ENCODE measurements at regions not wholly inside any gene's neighbourhood (a gene's known extent, or its start where the extent isn't known, plus 50 kb on each side); places are given as distances from the start of the nearest gene placed in this dataset.

- no peak overlapping the region for H2BK15ac ChIP-seq (replicated peaks; ENCODE audit: low read depth)
- no peaks in the 10 kb centered on the region for H3K79me2 ChIP-seq (ENCODE audit: control insufficient read depth, insufficient read depth, low read length)
- H3K36me3 ChIP-seq (ENCODE audit: control insufficient read depth, insufficient read depth, low read length), result no peaks in the 10 kb centered on the region
- no peak overlapping the region for H2BK120ac ChIP-seq (ENCODE audit: low read depth, low read length)
- H3K27me3 ChIP-seq (ENCODE audit: insufficient read depth, low read length, poor library complexity), result no peaks in the 10 kb centered on the region
- H3K23ac ChIP-seq (ENCODE audit: low read length), result no peak overlapping the region
- no peak overlapping the region for H2BK5ac ChIP-seq (ENCODE audit: low read length)
- H3K79me1 ChIP-seq (ENCODE audit: low read length), result no peaks in the 10 kb centered on the region
- no peak overlapping the region for H3K9ac ChIP-seq (ENCODE audit: low read length)
- no peak for DNase-seq
- H3K27ac ChIP-seq (ENCODE audit: low read depth, low read length), result no peak overlapping the region
- no peak overlapping the region for H4K8ac ChIP-seq (ENCODE audit: low read depth, low read length)
- no peak overlapping the region for H4K5ac ChIP-seq (ENCODE audit: low read length)
- no peak overlapping the region for H3K4ac ChIP-seq (ENCODE audit: low read depth, low read length)
- H3K4me1 ChIP-seq (ENCODE audit: control insufficient read depth, low read depth, low read length), result no peaks in the 10 kb centered on the region
- no peak overlapping the region for H3K18ac ChIP-seq (ENCODE audit: low read length)
- H3K4me2 ChIP-seq (ENCODE audit: low read length), result no peak overlapping the region
- H2AK5ac ChIP-seq (ENCODE audit: low read length), result no peak overlapping the region
- no peak overlapping the region for H3K4me3 ChIP-seq (ENCODE audit: low read length)
- no peak overlapping the region for H3K56ac ChIP-seq (ENCODE audit: low read length)
Observed at GRCh38 chr3:154967090-154967489, 113.0 kb upstream of the MME start.

- Histone ChIP-seq H3K79me2 (ENCODE audit: control insufficient read depth, insufficient read depth, low read length) (no peaks in the 10 kb centered on the region), H3K27me3 (ENCODE audit: insufficient read depth, low read length, poor library complexity) (no peaks in the 10 kb centered on the region), H2BK5ac (ENCODE audit: low read length) (no peak overlapping the region), H2BK120ac (ENCODE audit: low read depth, low read length) (no peak overlapping the region), H3K4me1 (ENCODE audit: control insufficient read depth, low read depth, low read length) (no peaks in the 10 kb centered on the region), H3K23ac (ENCODE audit: low read length) (no peak overlapping the region), H2BK15ac (replicated peaks; ENCODE audit: low read depth) (no peak overlapping the region), H4K8ac (ENCODE audit: low read depth, low read length) (no peak overlapping the region), H3K18ac (ENCODE audit: low read length) (no peak overlapping the region), H3K27ac (ENCODE audit: low read depth, low read length) (no peak overlapping the region), H4K5ac (ENCODE audit: low read length) (no peak overlapping the region), H3K56ac (ENCODE audit: low read length) (no peak overlapping the region), H3K4me3 (ENCODE audit: low read length) (no peak overlapping the region), H3K36me3 (ENCODE audit: control insufficient read depth, insufficient read depth, low read length) (no peaks in the 10 kb centered on the region), H3K9ac (ENCODE audit: low read length) (no peak overlapping the region), H3K79me1 (ENCODE audit: low read length) (no peaks in the 10 kb centered on the region), H3K4ac (ENCODE audit: low read depth, low read length) (no peak overlapping the region), H3K4me2 (ENCODE audit: low read length) (no peak overlapping the region), H2AK5ac (ENCODE audit: low read length) (no peak overlapping the region)
- no CpG with 5 or more reads among the region's 1 CpG for WGBS (ENCODE audit: extremely low coverage, insufficient coverage, low lambda C conversion rate)
- DNase-seq, result no peak
Observed at GRCh38 chr3:154956815-154957214, 123.3 kb upstream of the MME start.

GRCh38 chr3:154955907-154956533 is 124.1 kb upstream of the MME start:
- no peak for DNase-seq

GRCh38 chr3:154954757-154955156 is 125.4 kb upstream of the MME start:
- Histone ChIP-seq H3K27me3 (ENCODE audit: insufficient read depth, low read length, poor library complexity) (no peaks in the 10 kb centered on the region), H3K4me2 (ENCODE audit: low read length) (no peak overlapping the region), H3K23ac (ENCODE audit: low read length) (no peak overlapping the region), H3K27ac (ENCODE audit: low read depth, low read length) (no peak overlapping the region), H3K9ac (ENCODE audit: low read length) (no peak overlapping the region), H4K8ac (ENCODE audit: low read depth, low read length) (no peak overlapping the region), H3K18ac (ENCODE audit: low read length) (no peak overlapping the region), H3K4me3 (ENCODE audit: low read length) (no peak overlapping the region), H3K79me2 (ENCODE audit: control insufficient read depth, insufficient read depth, low read length) (no peaks in the 10 kb centered on the region), H3K79me1 (ENCODE audit: low read length) (no peaks in the 10 kb centered on the region), H2BK15ac (replicated peaks; ENCODE audit: low read depth) (no peak overlapping the region), H3K4me1 (ENCODE audit: control insufficient read depth, low read depth, low read length) (no peaks in the 10 kb centered on the region), H3K56ac (ENCODE audit: low read length) (no peak overlapping the region), H2BK120ac (ENCODE audit: low read depth, low read length) (no peak overlapping the region), H2BK5ac (ENCODE audit: low read length) (no peak overlapping the region), H3K4ac (ENCODE audit: low read depth, low read length) (no peak overlapping the region), H3K36me3 (ENCODE audit: control insufficient read depth, insufficient read depth, low read length) (no peaks in the 10 kb centered on the region), H4K5ac (ENCODE audit: low read length) (no peak overlapping the region), H2AK5ac (ENCODE audit: low read length) (no peak overlapping the region)
- no CpG with 5 or more reads among the region's 1 CpG for WGBS (ENCODE audit: extremely low coverage, insufficient coverage, low lambda C conversion rate)
- peak; percentile 75 for DNase-seq

More at GRCh38 chr3:154955907-154956533, 124.1 kb upstream of the MME start:
- H3K4ac ChIP-seq (ENCODE audit: low read depth, low read length), result no peak overlapping the region
- H3K4me1 ChIP-seq (ENCODE audit: control insufficient read depth, low read depth, low read length), result no peaks in the 10 kb centered on the region
- no CpG with 5 or more reads among the region's 2 CpGs for WGBS (ENCODE audit: extremely low coverage, insufficient coverage, low lambda C conversion rate)
- H3K9ac ChIP-seq (ENCODE audit: low read length), result no peak overlapping the region
- H3K27me3 ChIP-seq (ENCODE audit: insufficient read depth, low read length, poor library complexity), result no peaks in the 10 kb centered on the region
- no peak overlapping the region for H4K8ac ChIP-seq (ENCODE audit: low read depth, low read length)
- H3K4me2 ChIP-seq (ENCODE audit: low read length), result no peak overlapping the region
- no peak overlapping the region for H3K56ac ChIP-seq (ENCODE audit: low read length)
- no peak overlapping the region for H3K27ac ChIP-seq (ENCODE audit: low read depth, low read length)
- H3K36me3 ChIP-seq (ENCODE audit: control insufficient read depth, insufficient read depth, low read length), result no peaks in the 10 kb centered on the region
- no peak overlapping the region for H3K18ac ChIP-seq (ENCODE audit: low read length)
- no peak overlapping the region for H2AK5ac ChIP-seq (ENCODE audit: low read length)
- H3K4me3 ChIP-seq (ENCODE audit: low read length), result no peak overlapping the region
- H3K79me2 ChIP-seq (ENCODE audit: control insufficient read depth, insufficient read depth, low read length), result no peaks in the 10 kb centered on the region
- no peak overlapping the region for H2BK120ac ChIP-seq (ENCODE audit: low read depth, low read length)
- H2BK15ac ChIP-seq (replicated peaks; ENCODE audit: low read depth), result no peak overlapping the region
- no peak overlapping the region for H3K23ac ChIP-seq (ENCODE audit: low read length)
- H4K5ac ChIP-seq (ENCODE audit: low read length), result no peak overlapping the region
- H2BK5ac ChIP-seq (ENCODE audit: low read length), result no peak overlapping the region
- no peaks in the 10 kb centered on the region for H3K79me1 ChIP-seq (ENCODE audit: low read length)

GRCh38 chr3:154953538-154953937 is 126.6 kb upstream of the MME start:
- Histone ChIP-seq H3K79me1 (ENCODE audit: low read length) (no peaks in the 10 kb centered on the region), H3K56ac (ENCODE audit: low read length) (no peak overlapping the region), H3K27ac (ENCODE audit: low read depth, low read length) (no peak overlapping the region), H3K27me3 (ENCODE audit: insufficient read depth, low read length, poor library complexity) (no peaks in the 10 kb centered on the region), H3K18ac (ENCODE audit: low read length) (no peak overlapping the region), H2BK5ac (ENCODE audit: low read length) (no peak overlapping the region), H3K36me3 (ENCODE audit: control insufficient read depth, insufficient read depth, low read length) (no peaks in the 10 kb centered on the region), H3K79me2 (ENCODE audit: control insufficient read depth, insufficient read depth, low read length) (no peaks in the 10 kb centered on the region), H3K4me3 (ENCODE audit: low read length) (no peak overlapping the region), H3K4me2 (ENCODE audit: low read length) (no peak overlapping the region), H2BK15ac (replicated peaks; ENCODE audit: low read depth) (no peak overlapping the region), H3K9ac (ENCODE audit: low read length) (no peak overlapping the region), H3K4ac (ENCODE audit: low read depth, low read length) (no peak overlapping the region), H4K8ac (ENCODE audit: low read depth, low read length) (no peak overlapping the region), H3K4me1 (ENCODE audit: control insufficient read depth, low read depth, low read length) (no peaks in the 10 kb centered on the region), H2BK120ac (ENCODE audit: low read depth, low read length) (no peak overlapping the region), H2AK5ac (ENCODE audit: low read length) (no peak overlapping the region), H4K5ac (ENCODE audit: low read length) (no peak overlapping the region), H3K23ac (ENCODE audit: low read length) (no peak overlapping the region)
- DNase-seq, result no peak
- WGBS (ENCODE audit: extremely low coverage, insufficient coverage, low lambda C conversion rate), result no CpG with 5 or more reads among the region's 3 CpGs

- no peak overlapping the region for H2AK5ac ChIP-seq (ENCODE audit: low read length)
- no peaks in the 10 kb centered on the region for H3K36me3 ChIP-seq (ENCODE audit: control insufficient read depth, insufficient read depth, low read length)
- no peaks in the 10 kb centered on the region for H3K27me3 ChIP-seq (ENCODE audit: insufficient read depth, low read length, poor library complexity)
- no peak overlapping the region for H4K8ac ChIP-seq (ENCODE audit: low read depth, low read length)
- no peak overlapping the region for H3K4me3 ChIP-seq (ENCODE audit: low read length)
- no peak overlapping the region for H3K23ac ChIP-seq (ENCODE audit: low read length)
- H2BK120ac ChIP-seq (ENCODE audit: low read depth, low read length), result no peak overlapping the region
- H3K9ac ChIP-seq (ENCODE audit: low read length), result no peak overlapping the region
- no peak for DNase-seq
- no peaks in the 10 kb centered on the region for H3K4me1 ChIP-seq (ENCODE audit: control insufficient read depth, low read depth, low read length)
- H3K4ac ChIP-seq (ENCODE audit: low read depth, low read length), result no peak overlapping the region
- H3K4me2 ChIP-seq (ENCODE audit: low read length), result no peak overlapping the region
- H3K79me2 ChIP-seq (ENCODE audit: control insufficient read depth, insufficient read depth, low read length), result no peaks in the 10 kb centered on the region
- H3K79me1 ChIP-seq (ENCODE audit: low read length), result no peaks in the 10 kb centered on the region
- no peak overlapping the region for H3K27ac ChIP-seq (ENCODE audit: low read depth, low read length)
- no peak overlapping the region for H3K18ac ChIP-seq (ENCODE audit: low read length)
- H2BK15ac ChIP-seq (replicated peaks; ENCODE audit: low read depth), result no peak overlapping the region
- H3K56ac ChIP-seq (ENCODE audit: low read length), result no peak overlapping the region
- no peak overlapping the region for H4K5ac ChIP-seq (ENCODE audit: low read length)
- H2BK5ac ChIP-seq (ENCODE audit: low read length), result no peak overlapping the region
- no CpG with 5 or more reads among the region's 6 CpGs for WGBS (ENCODE audit: extremely low coverage, insufficient coverage, low lambda C conversion rate)
Observed at GRCh38 chr3:154952553-154952952, 127.6 kb upstream of the MME start.
